ENCODE measurements at regions not wholly inside any gene's neighbourhood (a gene's known extent, or its start where the extent isn't known, plus 50 kb on each side); places are given as distances from the start of the nearest gene placed in this dataset.
A peak's percentile ranks its signal among the peaks of the same experiment; 100 is the strongest.

DNA sequence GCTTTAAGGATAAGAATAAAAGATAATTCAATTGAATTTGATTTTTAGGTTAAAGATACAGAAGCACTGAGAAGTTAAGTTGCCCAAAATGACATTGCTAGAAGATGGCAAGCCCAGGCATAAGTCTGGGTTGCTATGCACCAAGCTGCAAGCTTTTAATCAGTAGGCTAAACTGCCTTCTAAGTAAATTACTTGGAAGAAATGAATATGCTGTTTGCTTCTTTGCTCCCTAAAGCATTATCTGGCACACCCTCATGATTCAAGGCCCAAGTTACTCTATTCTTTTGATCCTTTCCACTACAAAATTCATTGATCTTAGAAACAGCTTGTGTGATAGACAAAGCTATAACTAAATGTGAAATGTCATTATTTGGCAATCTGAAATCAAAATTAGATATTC is 1991.1 kb downstream of the ARAP2 start:
- DNase-seq (ENCODE audit: low read depth in 2 of 2) = no peak
- Histone ChIP-seq H3K4me1 (ENCODE audit: control insufficient read depth, extremely low read depth, insufficient read depth, low read length) (no peaks in the 10 kb centered on the region), H3K4me2 (ENCODE audit: extremely low read depth, insufficient read depth, low read length) (no peak overlapping the region), H3K27ac (ENCODE audit: insufficient read depth, low read length) (no peak overlapping the region), H3K9ac (ENCODE audit: insufficient read depth, low read length) (no peak overlapping the region), H3K4me3 (replicated peaks in 1 of 4; ENCODE audit: control extremely low read depth in 1 of 4, insufficient read depth in 1 of 4, low read depth in 3 of 4, low read length in 4 of 4) (no peak overlapping the region), H3K36me3 (ENCODE audit: control insufficient read depth, insufficient read depth, low read length) (no peaks in the 10 kb centered on the region), H4K20me1 (ENCODE audit: control insufficient read depth, extremely low read depth, insufficient read depth, low read length) (no peaks in the 10 kb centered on the region), H3K27me3 (ENCODE audit: control insufficient read depth, insufficient read depth, low read length) (no peaks in the 10 kb centered on the region), H3K79me2 (ENCODE audit: control insufficient read depth, insufficient read depth, low read length) (no peaks in the 10 kb centered on the region), H3K9me3 (ENCODE audit: control insufficient read depth, insufficient read depth, low read depth, low read length) (no peaks in the 10 kb centered on the region), H2AFZ (ENCODE audit: low read length) (no peak overlapping the region)
- TF ChIP-seq CTCF (conservative IDR thresholded peaks at IDR 0.05 in 1 of 2, IDR thresholded peaks at IDR 0.05 in 1 of 2; ENCODE audit: low read depth in 1 of 2, low read length in 2 of 2) = no peak
- TF ChIP-seq EZH2 (IDR thresholded peaks at IDR 0.05; ENCODE audit: low read length, missing control alignments) = no peak

GRCh38 chr4:34258176-34258575 is 1986.1 kb downstream of the ARAP2 start:
- H3K9ac ChIP-seq (ENCODE audit: insufficient read depth, low read length) = no peak overlapping the region
- no peak overlapping the region for H3K4me2 ChIP-seq (ENCODE audit: extremely low read depth, insufficient read depth, low read length)
- H2AFZ ChIP-seq (ENCODE audit: low read length) = no peak overlapping the region
- no peaks in the 10 kb centered on the region for H4K20me1 ChIP-seq (ENCODE audit: control insufficient read depth, extremely low read depth, insufficient read depth, low read length)
- TF ChIP-seq CTCF (conservative IDR thresholded peaks at IDR 0.05 in 1 of 2, IDR thresholded peaks at IDR 0.05 in 1 of 2; ENCODE audit: low read depth in 1 of 2, low read length in 2 of 2) = no peak
- no peak for TF ChIP-seq EZH2 (IDR thresholded peaks at IDR 0.05; ENCODE audit: low read length, missing control alignments)
- H3K27ac ChIP-seq (ENCODE audit: insufficient read depth, low read length) = no peak overlapping the region
- H3K79me2 ChIP-seq (ENCODE audit: control insufficient read depth, insufficient read depth, low read length) = no peaks in the 10 kb centered on the region
- no peaks in the 10 kb centered on the region for H3K36me3 ChIP-seq (ENCODE audit: control insufficient read depth, insufficient read depth, low read length)
- H3K4me3 ChIP-seq (replicated peaks in 1 of 4; ENCODE audit: control extremely low read depth in 1 of 4, insufficient read depth in 1 of 4, low read depth in 3 of 4, low read length in 4 of 4) = no peak overlapping the region
- H3K9me3 ChIP-seq (ENCODE audit: control insufficient read depth, insufficient read depth, low read depth, low read length) = no peaks in the 10 kb centered on the region
- DNase-seq (ENCODE audit: low read depth in 2 of 2) = peak in 1 of 2 donors; percentile 1
- no peaks in the 10 kb centered on the region for H3K27me3 ChIP-seq (ENCODE audit: control insufficient read depth, insufficient read depth, low read length)
- no peaks in the 10 kb centered on the region for H3K4me1 ChIP-seq (ENCODE audit: control insufficient read depth, extremely low read depth, insufficient read depth, low read length)

DNA sequence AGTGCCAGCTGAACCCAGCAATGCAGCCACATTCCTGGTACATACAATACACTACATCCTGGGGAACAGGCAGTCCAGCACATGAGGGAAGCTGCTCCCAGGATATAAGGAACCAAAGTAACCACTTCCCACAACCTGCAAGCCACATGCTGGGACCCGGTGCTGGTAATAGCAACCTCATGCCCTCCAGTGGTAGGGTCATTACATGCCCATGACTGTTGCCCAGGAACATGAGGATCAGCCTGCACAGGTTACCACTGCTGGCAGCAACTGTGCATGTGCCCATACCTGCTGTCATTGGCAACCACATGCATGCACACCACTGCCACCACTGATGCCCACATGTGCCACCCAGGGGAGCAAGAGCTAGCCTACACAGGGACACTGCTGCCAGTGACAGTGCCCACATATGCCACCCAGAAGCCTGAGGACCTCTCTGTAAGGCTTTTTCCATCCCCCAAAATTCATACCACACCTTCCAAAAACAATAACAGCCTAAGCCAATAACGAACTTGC is 1982.5 kb downstream of the ARAP2 start:
- Histone ChIP-seq H3K4me3 (replicated peaks in 1 of 4; ENCODE audit: control extremely low read depth in 1 of 4, insufficient read depth in 1 of 4, low read depth in 3 of 4, low read length in 4 of 4) (no peak overlapping the region), H3K4me1 (ENCODE audit: control insufficient read depth, extremely low read depth, insufficient read depth, low read length) (no peaks in the 10 kb centered on the region), H4K20me1 (ENCODE audit: control insufficient read depth, extremely low read depth, insufficient read depth, low read length) (no peaks in the 10 kb centered on the region), H3K27ac (ENCODE audit: insufficient read depth, low read length) (no peak overlapping the region), H2AFZ (ENCODE audit: low read length) (no peak overlapping the region), H3K9ac (ENCODE audit: insufficient read depth, low read length) (no peak overlapping the region), H3K4me2 (ENCODE audit: extremely low read depth, insufficient read depth, low read length) (no peak overlapping the region), H3K79me2 (ENCODE audit: control insufficient read depth, insufficient read depth, low read length) (no peaks in the 10 kb centered on the region), H3K36me3 (ENCODE audit: control insufficient read depth, insufficient read depth, low read length) (no peaks in the 10 kb centered on the region), H3K9me3 (ENCODE audit: control insufficient read depth, insufficient read depth, low read depth, low read length) (no peaks in the 10 kb centered on the region), H3K27me3 (ENCODE audit: control insufficient read depth, insufficient read depth, low read length) (no peaks in the 10 kb centered on the region)
- DNase-seq (ENCODE audit: low read depth in 2 of 2) = no peak
- no peak for TF ChIP-seq EZH2 (IDR thresholded peaks at IDR 0.05; ENCODE audit: low read length, missing control alignments)
- no peak for TF ChIP-seq CTCF (conservative IDR thresholded peaks at IDR 0.05 in 1 of 2, IDR thresholded peaks at IDR 0.05 in 1 of 2; ENCODE audit: low read depth in 1 of 2, low read length in 2 of 2)

All from fibroblast of lung (primary cell).